ENCODE measurements at regions not wholly inside any gene's neighbourhood (a gene's known extent, or its start where the extent isn't known, plus 50 kb on each side); places are given as distances from the start of the nearest gene placed in this dataset.
"Not testable (repeated sequence)": the region's sequence is repeated elsewhere in the genome, so short reads cannot be mapped to it uniquely, and the experiment has no call there.

DNA sequence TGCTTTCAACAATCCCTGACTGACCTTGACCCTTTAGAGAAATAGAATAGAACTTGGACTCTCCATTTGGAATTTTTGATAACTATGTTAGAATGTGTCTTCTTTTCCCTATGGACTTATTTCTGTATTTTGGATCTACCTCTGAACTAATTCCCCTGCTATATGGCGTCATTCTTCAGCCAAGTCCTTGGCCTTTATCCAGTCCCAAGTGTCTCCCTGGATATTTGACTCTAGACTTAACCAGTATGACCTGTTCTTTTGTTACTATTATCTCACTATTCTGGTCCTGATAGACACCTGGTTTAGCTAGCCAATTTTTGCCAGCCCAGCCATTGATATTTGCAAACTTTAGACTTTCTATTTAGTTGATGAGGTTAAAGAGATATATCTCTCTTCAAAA is 186.8 kb downstream of the KCNS3 start:
- DNase-seq = no peak

DNA sequence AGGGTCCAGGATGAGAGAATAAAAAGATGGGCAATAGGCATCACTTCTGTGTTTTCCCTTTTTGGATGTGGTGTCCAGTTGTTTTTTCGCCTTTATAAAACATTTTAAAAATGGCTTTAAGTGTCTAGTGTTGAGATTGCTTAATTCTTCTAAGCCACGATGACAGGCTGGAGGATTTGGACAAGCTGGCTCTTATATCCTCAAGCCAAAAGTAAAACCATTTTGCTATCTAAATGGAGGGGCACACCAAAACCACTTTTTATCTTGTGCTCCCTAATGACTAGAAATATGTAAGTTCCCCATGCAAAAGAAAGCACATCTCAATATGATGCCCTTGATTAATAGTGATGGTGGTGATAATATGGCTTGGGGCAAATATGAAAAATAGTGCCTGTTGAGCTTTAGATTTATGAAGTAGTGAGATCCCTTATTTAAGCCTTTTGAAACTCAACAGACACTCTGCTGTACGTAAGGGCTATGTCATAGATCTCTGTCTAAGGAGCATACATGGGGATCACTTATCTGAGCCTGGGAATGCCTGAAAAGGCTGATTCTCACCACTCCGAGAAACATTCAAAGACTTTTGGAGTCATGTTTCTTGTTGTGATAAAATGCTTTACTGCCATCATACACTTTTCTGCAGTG is 185.5 kb downstream of the KCNS3 start:
- DNase-seq = no peak

DNA sequence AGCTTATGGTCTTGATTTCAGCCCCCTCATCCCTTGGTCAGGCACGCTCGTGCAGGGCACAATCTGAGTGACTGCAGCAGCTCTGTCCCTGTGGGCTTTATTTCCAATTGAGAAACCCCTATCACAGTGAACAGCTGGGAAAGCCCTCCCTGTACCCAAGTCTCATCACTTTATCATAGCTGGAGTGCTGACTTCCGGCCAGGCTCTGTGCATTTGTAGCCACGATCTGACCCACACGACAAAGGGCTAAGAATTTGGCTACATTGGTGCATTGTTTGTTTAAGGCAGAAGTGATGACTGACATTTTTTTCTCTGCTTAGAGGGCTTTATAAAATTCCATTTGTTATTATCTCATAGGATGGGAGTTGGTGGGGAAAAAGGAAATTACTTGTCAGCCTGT is 184.4 kb downstream of the KCNS3 start:
- DNase-seq = no peak

DNA sequence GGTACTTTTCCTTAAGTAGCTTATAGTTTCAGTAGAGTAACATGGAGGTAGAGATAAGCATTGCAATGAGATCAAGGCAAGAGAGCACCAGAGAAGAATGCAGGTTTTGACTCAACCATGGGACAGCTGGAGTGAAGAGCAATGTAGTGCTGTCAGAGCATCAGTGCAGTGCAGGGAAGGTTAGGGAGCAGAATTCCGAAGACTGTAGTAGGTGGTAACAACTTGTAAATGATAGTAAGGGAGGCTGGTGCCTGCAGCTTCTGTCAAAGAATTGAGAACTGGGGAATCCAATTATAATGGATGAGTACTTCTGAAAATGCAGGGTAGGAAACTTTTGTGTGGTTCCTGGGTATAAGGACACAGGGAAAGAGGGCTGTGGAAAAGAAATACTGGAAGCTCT is 183.2 kb downstream of the KCNS3 start:
- no peak for DNase-seq

DNA sequence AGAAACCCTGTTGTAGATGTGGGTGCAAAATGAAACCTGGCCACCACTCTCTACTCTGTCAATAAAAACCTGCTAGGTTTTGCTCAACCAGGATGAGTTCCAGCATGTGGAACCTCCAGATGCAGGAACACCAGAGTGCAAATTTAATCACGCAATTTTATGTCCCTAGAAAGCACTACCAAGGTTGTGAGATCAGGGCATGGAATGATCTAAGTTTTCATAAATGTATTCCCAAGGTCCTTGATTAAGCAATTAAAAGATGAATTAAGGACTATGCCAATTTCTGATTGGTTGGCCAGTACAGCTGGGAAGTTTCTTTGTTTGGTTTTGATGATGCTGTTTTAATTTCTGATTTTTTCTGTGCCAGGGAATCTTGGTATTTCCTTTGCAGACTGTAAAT is 179.2 kb downstream of the KCNS3 start:
- no peak for DNase-seq

DNA sequence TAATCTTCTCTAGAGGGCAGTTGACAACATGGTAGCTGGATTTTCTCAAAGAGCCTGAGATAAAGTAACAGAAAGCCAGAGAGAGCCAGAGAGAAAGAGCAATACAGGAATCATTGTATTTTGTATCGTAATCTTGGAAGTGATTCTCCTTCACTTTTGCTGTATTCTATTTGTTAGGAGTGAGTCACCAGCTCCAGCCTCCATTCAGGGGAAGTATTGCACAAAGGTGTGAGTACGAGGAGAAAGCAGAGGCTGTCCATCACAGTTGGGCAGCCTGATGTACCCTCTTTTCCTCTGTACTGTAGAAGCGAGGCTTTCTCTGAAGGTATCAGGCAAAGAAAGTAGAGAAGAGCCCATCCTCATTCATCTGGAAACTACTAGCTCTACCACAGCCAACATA is 176.8 kb downstream of the KCNS3 start:
- no peak for DNase-seq

DNA sequence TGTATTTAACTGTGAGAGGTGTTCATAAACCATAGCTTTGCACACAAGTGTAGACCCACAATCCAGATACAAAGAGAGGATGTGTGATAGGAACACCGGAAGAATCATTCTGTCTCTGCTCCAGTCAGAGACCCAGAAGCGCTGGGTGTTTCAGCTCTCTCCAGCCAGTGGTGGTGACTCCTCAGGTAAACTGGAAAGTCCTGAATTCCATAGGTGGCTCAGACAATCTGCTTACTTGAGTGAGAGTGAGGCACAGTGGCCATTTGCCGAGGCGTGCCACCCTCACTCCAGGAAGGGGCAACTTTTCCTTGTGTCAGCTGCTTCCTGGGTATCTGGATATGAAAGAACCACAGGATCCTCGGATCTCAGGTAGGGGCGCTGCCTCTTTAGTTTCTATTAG is 171.5 kb downstream of the KCNS3 start:
- DNase-seq = no peak

DNA sequence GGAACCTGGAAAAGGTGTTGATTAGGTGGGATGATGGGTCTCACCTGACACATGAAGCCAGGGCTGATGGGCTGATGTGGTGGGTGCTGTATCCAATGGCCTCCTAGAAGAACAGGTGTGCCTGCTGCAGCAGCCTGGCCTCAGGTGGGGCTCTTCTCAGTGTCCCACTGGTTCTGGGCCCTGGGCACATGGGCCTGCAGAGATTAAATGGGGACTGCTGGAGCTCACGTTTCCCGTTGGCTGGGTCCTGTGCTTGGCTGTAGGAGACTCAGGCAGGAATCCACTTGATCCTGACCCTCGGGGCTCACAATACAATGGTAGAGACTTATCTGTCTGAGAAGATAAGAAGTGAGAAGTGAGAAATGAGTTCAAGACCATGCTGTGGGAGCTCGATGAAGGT is 170.9 kb downstream of the KCNS3 start:
- DNase-seq = no peak

DNA sequence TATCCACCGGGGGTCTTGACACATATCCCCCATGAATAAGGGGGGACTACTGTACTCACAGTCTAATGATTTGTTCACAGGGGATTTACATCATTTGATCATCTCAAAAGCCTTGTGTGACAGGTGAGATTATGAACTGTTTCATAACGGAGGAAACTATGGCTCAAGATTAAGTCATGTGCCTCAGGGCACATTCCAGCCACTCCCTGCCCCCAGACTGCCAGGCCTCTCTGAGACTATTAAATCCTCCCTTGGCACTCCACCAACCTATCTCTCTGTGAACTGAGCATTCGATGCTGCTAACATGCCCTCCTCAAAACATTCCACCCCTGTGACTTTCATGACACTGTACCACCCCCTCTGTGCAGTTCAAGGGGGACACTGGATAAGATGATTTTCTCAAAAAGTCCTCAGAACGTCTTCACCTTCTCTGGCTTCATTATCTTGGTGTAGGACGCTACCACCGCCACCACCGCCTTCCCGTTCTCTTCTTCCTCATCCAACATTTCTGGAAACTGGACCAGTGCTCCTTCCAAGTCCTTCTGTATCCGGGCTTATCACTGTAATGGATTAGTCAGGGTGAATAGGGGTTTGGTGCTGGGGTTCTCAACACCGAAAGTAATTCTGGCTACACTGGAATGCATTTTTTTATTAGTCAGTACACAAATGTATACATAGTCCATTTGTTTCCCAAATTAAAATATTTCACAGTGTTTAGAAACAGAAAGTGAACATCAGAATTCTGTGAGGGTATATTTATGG is 169.6 kb downstream of the KCNS3 start:
- DNase-seq = no peak

DNA sequence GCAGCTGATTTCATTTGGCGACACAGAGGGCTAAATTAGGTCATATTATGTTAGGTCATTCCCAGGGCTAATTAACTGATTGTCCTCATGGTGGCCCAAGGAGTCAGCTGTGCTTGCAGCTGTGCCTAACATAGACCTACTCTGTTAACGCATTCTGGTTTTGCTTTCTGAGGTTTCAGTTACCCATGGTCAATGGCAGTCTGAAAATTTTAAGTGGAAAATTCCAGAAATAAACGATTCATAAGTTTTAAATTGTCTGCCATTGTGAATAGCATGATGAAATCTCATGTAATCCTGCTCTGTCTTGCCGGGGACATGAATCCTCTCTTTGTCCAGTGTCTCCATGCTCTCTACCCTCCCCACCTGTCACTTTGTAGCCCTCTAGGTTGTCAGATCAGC is 168.7 kb downstream of the KCNS3 start:
- DNase-seq = no peak

DNA sequence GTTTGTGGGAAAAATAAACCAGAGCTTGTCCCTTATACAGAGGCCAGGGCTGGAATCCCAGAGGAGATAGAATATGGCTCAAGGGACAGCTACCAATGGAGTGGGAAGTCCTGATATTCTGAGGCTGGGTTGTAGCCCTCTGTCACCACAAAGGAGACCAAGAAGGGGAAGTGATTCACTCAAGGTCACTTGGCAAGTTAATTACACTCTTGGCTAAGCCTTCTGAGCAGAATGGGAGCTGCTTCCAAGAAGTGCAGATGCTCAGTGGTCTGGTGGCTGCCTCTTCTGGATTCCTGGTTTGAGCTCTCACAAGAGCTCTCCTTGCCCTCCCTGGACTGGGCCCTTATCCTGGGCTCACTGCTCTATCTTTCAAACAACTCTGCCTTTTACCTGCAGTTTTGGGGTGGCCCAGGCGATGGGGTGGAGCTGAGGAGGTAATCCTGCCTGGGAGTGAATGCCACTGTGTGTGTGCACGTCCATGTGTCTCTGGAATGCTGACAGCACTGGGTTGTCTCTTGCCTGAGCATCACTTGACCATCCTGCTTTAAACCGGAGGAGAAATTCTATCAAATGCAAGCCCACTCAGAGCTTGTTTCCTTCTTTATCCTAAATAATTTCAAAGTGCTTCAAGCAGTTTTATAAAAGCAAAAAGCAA is 168.2 kb downstream of the KCNS3 start:
- DNase-seq = no peak

DNA sequence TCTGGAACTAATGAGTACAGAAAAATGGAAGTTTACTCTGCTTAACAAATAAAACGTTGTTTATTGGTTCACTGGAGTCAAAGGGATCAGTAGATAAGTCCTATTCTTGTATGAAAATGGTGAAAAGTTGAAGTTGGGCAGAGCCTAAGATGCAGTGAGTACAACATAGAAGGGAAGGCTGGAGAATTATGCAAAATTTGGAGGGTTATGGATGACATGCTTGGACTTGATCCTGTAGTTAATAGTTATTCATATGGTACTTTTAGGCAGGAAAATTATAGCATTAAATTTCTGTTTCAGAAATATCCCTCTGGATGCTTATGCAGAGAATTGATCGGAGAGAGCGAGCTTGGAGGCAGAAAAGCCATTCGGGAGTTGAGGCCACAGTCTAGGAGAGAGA is 167.6 kb downstream of the KCNS3 start:
- DNase-seq = no peak

DNA sequence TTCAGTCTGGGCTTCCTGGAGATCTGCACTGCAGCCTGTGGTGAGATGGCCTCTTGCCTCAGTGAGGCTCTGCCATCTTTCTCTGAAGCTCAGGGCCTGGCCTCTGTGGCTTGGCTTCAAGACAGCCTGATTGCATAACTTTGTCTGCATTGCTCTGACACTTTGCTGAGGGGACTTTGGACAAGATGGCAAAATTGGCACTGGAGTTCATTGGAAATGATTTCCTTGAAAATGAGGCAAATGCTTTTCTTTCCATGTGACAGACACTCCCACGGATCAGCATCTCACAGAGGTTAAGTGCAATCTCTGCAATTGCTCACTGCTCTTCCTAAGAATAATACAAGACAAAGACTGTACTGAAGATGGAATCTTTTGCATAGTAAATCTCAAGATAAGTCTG is 166.8 kb downstream of the KCNS3 start:
- DNase-seq = no peak

DNA sequence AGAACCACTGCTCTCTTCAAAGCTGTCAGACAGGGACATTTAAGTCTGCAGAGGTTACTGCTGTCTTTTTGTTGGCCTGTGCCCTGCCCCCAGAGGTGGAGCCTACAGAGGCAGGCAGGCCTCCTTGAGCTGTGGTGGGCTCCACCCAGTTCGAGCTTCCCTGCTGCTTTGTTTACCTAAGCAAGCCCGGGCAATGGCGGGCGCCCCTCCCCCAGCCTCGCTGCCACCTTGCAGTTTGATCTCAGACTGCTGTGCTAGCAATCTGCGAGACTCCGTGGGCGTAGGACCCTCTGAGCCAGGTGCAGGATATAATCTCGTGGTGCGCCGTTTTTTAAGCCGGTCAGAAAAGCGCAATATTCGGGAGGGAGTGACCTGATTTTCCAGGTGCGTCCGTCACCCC is 138.9 kb downstream of the KCNS3 start:
- DNase-seq = not testable (repeated sequence)

DNA sequence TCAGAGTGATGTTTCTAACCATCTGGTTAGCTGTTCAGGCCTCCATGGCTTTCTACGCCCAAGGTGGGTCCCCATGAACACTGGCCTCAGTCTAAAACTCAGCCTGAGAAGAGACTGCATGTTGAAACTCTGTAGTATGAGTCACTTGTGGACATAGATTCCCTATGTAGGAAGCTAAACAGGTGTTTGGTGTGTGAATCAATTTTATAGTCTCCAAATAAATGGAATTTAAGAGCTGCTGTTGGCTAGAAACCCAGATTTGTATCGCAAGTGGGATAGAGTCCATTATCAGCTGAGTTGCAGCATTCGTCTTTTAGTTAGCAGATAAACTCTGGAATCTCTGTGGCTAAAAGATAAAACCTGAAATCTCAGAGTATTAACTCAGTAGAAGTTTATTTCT is 131.4 kb downstream of the KCNS3 start:
- no peak for DNase-seq

DNA sequence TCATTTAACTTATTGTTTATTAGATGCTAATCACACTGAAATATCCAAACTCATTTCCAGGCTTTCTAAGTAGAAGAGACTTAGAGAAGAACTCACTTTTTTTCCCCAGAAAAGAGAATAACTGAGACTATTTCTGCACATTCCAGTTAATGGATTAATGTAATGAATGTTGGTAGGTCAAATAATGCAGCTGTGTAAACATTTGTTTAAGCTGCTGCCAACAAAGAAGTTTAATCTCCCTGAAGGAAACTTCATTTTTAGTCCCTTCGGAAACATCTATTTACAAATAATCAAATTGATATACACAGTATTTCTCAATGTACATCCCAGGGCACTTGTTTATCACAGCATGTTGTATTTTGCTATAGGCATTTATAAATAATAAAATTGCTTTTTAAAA is 126.9 kb downstream of the KCNS3 start:
- no peak for DNase-seq

DNA sequence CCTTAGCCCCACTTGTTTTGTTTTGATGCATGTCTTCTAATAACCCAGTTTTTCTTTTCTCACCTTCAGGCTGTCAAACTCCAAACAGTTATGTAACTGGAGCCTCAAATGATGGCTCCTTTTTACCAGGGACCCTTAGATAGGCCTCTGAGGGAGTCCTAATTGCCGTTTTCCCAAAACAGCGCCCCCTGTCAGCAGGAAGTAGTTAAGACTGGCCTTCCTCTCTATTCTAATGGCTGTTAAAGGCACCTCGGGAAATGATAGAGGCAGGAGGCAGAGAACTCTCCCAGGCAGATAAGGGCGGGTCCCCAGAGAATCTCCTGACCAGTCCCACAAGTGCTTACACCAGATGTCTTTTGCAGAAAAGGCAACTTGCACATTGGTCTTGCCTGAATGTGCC is 123.2 kb downstream of the KCNS3 start:
- no peak for DNase-seq

DNA sequence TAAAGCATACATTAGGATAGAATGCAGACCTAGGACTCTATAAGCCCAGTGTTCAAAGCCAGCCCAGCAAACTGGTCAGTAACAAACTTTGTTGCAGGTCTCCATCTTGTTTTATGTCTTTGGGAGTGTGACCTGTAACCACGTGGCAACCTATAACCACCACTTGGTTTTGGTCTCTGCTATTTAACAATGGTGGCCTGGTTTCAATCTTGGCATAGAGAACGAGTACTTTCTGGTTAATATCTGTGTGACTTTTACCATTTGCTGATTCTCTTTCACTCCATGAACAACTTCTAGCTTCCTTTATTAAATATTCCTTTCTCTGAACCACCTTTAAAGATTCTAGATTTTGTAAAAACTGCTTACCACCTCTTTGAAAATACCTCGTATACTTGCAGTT is 118.5 kb downstream of the KCNS3 start:
- DNase-seq = no peak

DNA sequence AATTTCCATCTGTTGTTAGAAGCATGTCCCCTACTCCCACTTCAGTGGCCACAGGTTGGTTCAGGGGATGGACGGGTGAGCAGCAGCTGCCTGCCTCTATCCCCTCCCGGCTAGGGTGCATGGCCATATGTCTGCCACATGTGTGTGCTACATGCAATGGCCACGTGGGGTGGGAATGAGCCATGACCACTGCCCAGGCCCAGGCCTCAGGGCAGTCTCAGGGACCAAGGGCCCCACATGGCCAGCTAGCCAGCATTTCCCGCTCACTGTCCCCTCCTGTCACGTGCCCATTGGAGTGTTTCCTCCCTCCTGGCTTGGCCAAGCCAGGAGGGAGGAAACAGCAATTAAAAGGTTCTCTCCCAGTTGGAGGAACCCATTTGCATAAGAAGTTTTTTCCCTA is 117.1 kb downstream of the KCNS3 start:
- DNase-seq = no peak

All from NCI-H1092 treated with DMSO at 0.1 percent for 48 hours (cell line).